ENCODE measurements at regions not wholly inside any gene's neighbourhood (a gene's known extent, or its start where the extent isn't known, plus 50 kb on each side); places are given as distances from the start of the nearest gene placed in this dataset.
A peak's percentile ranks its signal among the peaks of the same experiment; 100 is the strongest.

GRCh38 chr7:17625043-17625442, 315.3 kb downstream of the SNX13 start:
- H4K20me1 ChIP-seq (ENCODE audit: insufficient read depth, poor library complexity, severe bottlenecking) = no peaks in the 10 kb centered on the region
- H3K79me2 ChIP-seq = no peaks in the 10 kb centered on the region
- H3K27ac ChIP-seq = no peak overlapping the region
- H3K27me3 ChIP-seq = no peaks in the 10 kb centered on the region
- no peaks in the 10 kb centered on the region for H3K9me3 ChIP-seq (ENCODE audit: low read depth)
- no peak overlapping the region for H3K4me2 ChIP-seq
- peaks cover 21% of the 10 kb centered on the region for H3K4me1 ChIP-seq (ENCODE audit: insufficient read depth)
- no peaks in the 10 kb centered on the region for H3K9me2 ChIP-seq (replicated peaks; ENCODE audit: insufficient read depth)
- WGBS (ENCODE audit: low lambda C conversion rate, missing lambda C conversion rate) = 58% methylated on average over 3 of the region's 3 CpGs
- no peak overlapping the region for H2AFZ ChIP-seq
- no peak overlapping the region for H3K4me3 ChIP-seq
- TF ChIP-seq CTCF (IDR thresholded peaks at IDR 0.05; ENCODE audit: poor library complexity) (no peak), EZH2phosphoT487 (IDR thresholded peaks at IDR 0.05; ENCODE audit: low read depth, severe bottlenecking, unreplicated experiment) (no peak), EZH2 (IDR thresholded peaks at IDR 0.05; ENCODE audit: borderline replicate concordance) (no peak)
- DNase-seq (ENCODE audit: low spot score) = no peak
- no peaks in the 10 kb centered on the region for H3K36me3 ChIP-seq (replicated peaks; ENCODE audit: insufficient read depth, low read depth)

GRCh38 chr7:17626235-17626634, 314.1 kb downstream of the SNX13 start:
- H2AFZ ChIP-seq = no peak overlapping the region

DNA sequence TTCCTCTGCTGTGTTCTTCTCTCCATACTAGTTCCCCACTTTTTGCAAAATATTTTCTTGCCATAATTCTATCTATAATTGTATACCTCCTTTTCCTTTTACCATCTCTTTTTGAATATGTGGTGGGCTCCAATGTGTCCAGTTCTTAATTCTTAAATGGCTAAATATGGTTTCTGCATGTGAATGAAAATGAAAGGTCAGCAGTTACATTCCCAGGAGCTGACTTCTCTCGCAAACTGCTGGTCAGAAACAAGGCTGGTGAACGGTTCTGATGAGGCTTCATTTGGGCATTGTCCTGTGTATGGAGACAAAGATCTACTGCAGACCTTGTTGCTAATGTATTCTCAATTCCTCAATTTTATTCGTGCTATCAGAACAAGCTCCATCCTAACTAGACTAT, 309.2 kb downstream of the SNX13 start:
- Histone ChIP-seq H3K27ac (no peak overlapping the region), H3K79me2 (no peaks in the 10 kb centered on the region), H3K36me3 (replicated peaks; ENCODE audit: insufficient read depth, low read depth) (no peaks in the 10 kb centered on the region), H3K27me3 (no peaks in the 10 kb centered on the region), H2AFZ (no peak overlapping the region), H4K20me1 (ENCODE audit: insufficient read depth, poor library complexity, severe bottlenecking) (no peaks in the 10 kb centered on the region), H3K9me3 (ENCODE audit: low read depth) (no peaks in the 10 kb centered on the region), H3K4me1 (ENCODE audit: insufficient read depth) (no peaks in the 10 kb centered on the region), H3K9me2 (replicated peaks; ENCODE audit: insufficient read depth) (no peaks in the 10 kb centered on the region), H3K4me2 (no peak overlapping the region), H3K4me3 (no peak overlapping the region)
- 87% methylated on average over 3 of the region's 3 CpGs for WGBS (ENCODE audit: low lambda C conversion rate, missing lambda C conversion rate)
- no peak for DNase-seq (ENCODE audit: low spot score)
- TF ChIP-seq EZH2 (IDR thresholded peaks at IDR 0.05; ENCODE audit: borderline replicate concordance) (no peak), EZH2phosphoT487 (IDR thresholded peaks at IDR 0.05; ENCODE audit: low read depth, severe bottlenecking, unreplicated experiment) (no peak), CTCF (IDR thresholded peaks at IDR 0.05; ENCODE audit: poor library complexity) (no peak)

More at GRCh38 chr7:17626235-17626634, 314.1 kb downstream of the SNX13 start:
- Histone ChIP-seq H3K27me3 (no peaks in the 10 kb centered on the region), H3K9me3 (ENCODE audit: low read depth) (no peaks in the 10 kb centered on the region), H3K79me2 (no peaks in the 10 kb centered on the region), H4K20me1 (ENCODE audit: insufficient read depth, poor library complexity, severe bottlenecking) (no peaks in the 10 kb centered on the region), H3K4me3 (no peak overlapping the region), H3K4me2 (no peak overlapping the region), H3K4me1 (ENCODE audit: insufficient read depth) (peaks cover 17% of the 10 kb centered on the region), H3K9me2 (replicated peaks; ENCODE audit: insufficient read depth) (no peaks in the 10 kb centered on the region), H3K36me3 (replicated peaks; ENCODE audit: insufficient read depth, low read depth) (no peaks in the 10 kb centered on the region), H3K27ac (no peak overlapping the region)
- DNase-seq (ENCODE audit: low spot score) = no peak
- TF ChIP-seq EZH2phosphoT487 (IDR thresholded peaks at IDR 0.05; ENCODE audit: low read depth, severe bottlenecking, unreplicated experiment) (no peak), EZH2 (IDR thresholded peaks at IDR 0.05; ENCODE audit: borderline replicate concordance) (no peak), CTCF (IDR thresholded peaks at IDR 0.05; ENCODE audit: poor library complexity) (no peak)

- H3K4me2 ChIP-seq = no peak overlapping the region
- no peaks in the 10 kb centered on the region for H3K4me1 ChIP-seq (ENCODE audit: insufficient read depth)
- H3K79me2 ChIP-seq = no peaks in the 10 kb centered on the region
- H3K27me3 ChIP-seq = no peaks in the 10 kb centered on the region
- H3K27ac ChIP-seq = peak overlapping the region; percentile 36
- DNase-seq (ENCODE audit: low spot score) = no peak
- H2AFZ ChIP-seq = no peak overlapping the region
- TF ChIP-seq EZH2phosphoT487 (IDR thresholded peaks at IDR 0.05; ENCODE audit: low read depth, severe bottlenecking, unreplicated experiment) (no peak), EZH2 (IDR thresholded peaks at IDR 0.05; ENCODE audit: borderline replicate concordance) (no peak), CTCF (IDR thresholded peaks at IDR 0.05; ENCODE audit: poor library complexity) (no peak)
- no peaks in the 10 kb centered on the region for H4K20me1 ChIP-seq (ENCODE audit: insufficient read depth, poor library complexity, severe bottlenecking)
- H3K9me2 ChIP-seq (replicated peaks; ENCODE audit: insufficient read depth) = no peaks in the 10 kb centered on the region
- H3K4me3 ChIP-seq = no peak overlapping the region
- 67% methylated on average over 2 of the region's 2 CpGs for WGBS (ENCODE audit: low lambda C conversion rate, missing lambda C conversion rate)
- no peaks in the 10 kb centered on the region for H3K36me3 ChIP-seq (replicated peaks; ENCODE audit: insufficient read depth, low read depth)
- H3K9me3 ChIP-seq (ENCODE audit: low read depth) = no peaks in the 10 kb centered on the region
Observed at GRCh38 chr7:17632384-17632783, 307.9 kb downstream of the SNX13 start.
